Esophagus mucosa (tissue), 1 donor: ENCODE measurements at regions not wholly inside any gene's neighbourhood (a gene's known extent, or its start where the extent isn't known, plus 50 kb on each side); places are given as distances from the start of the nearest gene placed in this dataset.

Experiments used
- ATAC-seq: fragments of 200-7000 bp; cut with Tn5 transposase; one replicate; pipeline ENCODE4 v1.9.1; 2020
- donor health status: DM: yes; HTN: yes; CAD: no.

DNA sequence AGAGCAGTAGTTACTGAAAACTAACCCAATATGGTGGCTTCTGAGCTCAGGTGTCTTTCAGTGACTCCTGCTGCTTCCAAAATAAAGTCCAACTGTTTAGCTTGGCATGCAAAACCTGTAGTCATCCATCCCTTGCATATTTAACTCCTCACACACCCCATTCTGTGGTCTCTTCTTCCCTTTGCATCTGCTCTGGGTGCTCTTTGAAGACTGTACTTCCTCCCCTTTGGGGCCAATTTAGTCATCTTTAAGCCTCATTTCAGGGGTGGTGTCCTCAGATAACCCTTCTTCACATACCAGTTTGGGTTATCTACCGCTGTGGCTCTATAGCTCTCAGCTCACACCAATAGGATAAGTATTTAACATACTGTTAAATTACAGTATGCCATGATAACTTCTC, 209.9 kb upstream of the DMRT1 start:
- peak; percentile 35 for ATAC-seq

DNA sequence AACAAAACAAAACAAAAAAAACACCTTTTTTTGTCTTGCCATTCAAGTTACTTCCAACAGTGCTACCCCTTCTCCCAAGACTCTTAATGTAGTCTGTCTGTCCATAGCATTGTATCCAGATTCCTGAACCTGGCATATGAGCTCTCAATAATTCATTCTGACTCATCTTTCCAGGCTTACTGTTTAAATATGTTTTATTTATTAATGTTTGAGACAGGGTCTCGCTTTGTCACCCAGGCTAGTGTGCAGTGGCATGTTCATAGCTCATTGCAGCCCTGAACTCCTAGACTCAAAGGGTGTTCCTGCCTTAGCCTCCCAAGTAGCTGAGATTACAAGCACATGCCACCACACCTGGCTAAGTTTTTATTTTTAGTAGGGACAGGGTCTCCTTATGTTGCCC, 208.0 kb upstream of the DMRT1 start:
- no peak for ATAC-seq

DNA sequence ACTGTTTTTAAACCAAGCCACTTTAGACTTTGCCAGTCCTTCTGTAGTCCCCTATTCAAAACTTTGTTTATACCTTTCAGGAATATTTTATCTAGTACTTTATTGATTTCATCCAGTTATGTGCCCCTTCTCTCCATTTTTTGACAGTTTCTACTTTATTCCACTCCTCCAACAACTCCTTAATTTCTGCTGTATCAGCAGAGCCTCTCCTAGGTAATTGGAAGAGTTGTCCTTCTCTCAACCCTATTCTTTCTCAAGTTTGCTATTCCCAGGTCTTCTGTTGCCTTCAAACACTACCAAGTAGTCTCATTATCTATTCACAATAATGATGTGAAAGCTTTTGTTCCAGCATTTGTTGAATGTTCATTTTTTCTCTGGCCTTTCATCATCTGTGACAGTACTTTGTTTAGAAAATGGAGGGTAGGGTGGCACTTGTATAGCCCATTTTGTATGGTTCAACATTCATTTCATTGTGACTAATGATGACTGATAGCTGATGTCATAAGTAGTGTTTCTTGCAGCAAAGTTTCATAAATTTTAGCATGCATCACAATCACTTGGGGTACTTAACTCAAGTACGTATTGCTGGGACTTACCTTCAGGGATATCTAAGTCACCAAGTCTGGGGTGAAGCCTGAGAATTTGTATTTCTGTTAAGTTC, 204.4 kb upstream of the DMRT1 start:
- no peak for ATAC-seq

DNA sequence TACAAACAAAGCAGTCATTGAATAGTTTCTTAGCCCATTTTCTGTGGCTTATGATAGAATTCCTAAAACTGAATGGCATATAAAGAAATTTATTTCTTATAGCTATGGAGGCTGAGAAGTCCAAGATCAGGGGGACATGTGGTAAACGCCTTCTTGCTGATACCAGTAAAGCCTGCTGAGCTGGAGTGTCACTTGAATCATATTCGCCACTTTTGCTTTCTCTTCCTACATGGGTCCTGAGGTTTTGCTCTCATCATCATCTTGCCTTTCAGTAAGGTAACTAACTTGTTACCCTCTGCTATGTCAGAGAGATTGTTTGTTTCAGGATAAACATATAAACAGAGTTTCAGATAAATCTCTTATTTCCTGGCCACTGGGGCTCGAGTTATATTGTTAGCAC, 203.3 kb upstream of the DMRT1 start:
- peak; percentile 31 for ATAC-seq

DNA sequence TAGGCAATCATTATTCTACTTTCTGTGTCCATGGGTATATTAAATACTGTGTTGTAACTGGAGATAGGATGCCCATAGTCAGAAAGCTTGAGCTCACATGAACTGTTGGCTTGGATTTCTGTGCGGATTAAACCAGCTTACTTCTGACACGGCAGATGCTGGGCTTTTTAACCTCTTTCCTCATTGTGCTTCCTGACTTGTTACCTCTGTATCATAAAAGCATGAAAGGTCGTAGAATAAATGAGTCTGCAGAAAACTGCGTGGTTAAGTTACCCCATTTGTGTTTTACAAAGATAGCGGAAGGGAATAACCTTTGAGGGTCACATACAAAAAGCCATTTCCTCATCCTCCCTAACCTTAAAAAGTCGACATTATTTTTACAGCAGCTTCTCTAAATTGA, 199.5 kb upstream of the DMRT1 start:
- ATAC-seq: peak; percentile 38

DNA sequence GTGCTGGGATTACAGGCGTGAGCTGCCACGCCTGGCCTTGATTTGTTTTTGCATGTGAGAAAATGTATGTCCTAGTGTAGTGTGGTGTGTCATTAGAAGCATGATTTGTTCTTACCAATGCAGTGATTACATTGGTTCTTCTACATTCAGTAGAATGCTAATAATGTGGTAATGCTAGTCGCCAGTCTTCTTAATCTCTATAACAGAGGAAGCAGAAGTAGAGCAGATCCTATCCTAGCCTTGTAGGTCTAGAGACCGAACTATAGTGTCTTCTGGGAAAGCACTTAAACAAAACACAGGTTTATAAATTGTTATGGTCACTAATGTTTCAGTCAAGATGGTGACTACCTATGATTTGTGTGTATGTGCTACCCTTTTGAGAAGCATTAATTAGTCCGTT, 197.5 kb upstream of the DMRT1 start:
- ATAC-seq: no peak

DNA sequence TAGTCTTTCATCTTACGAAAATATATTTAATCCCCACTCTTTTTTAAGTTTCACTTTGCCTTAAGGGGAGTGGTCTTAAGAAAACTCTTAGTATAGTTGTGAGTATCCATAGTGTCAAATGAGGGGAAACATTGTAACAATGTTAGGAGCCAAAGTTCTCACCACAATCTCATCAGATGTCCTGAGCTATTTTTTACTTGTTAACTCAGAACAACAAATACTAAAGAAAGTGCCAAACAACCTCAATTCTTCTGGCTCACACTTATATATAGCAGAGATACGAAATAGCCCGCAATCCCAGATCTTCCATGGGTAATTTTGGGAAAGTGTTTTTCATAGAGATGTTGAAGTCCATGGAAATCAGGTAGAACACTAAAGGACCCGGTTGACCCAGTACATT, 194.0 kb upstream of the DMRT1 start:
- no peak for ATAC-seq

DNA sequence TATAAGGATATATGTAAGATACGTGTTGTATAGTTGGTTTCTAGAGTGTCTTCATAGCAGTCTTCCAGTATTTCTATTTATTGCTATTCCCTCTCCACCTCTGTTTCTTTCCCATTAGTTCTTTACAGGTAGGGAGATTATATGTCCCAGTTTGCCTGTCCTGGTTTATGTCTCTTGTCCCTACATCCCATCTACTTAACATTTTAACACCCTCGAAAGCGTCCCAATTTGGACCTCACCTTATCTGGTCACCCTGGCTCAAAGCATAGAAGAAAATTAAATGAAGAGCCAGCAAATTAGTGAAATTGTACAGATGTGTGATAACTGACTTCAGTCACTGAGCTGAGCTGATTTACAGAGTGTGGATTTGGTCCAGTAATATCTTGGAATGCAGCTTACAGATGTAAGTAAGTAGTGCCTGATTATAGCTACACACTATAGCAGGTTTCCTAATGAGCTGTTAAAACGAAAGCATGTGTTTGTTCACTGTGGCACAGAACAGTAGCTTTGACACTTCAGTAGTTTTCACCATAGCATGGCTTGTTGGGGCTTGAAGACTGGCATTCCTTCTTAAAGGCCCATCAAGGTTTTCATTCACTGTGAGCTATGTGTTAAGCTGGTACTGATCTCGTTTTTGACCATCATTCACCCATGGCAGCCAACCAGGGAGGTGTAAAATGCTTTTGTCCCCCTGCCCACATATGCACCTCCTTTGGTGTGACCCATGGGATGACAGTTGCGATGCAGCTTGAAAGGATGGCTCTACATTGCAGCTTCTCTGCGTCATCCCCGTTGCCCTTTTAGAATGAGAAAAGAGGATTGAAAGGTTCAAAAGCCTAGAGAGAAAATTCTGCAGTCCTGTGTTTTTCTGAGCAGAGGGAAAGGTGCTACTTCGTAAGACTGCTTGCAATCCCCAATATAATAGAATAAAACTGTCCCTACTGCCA, 192.1 kb upstream of the DMRT1 start:
- peak; percentile 86 for ATAC-seq

DNA sequence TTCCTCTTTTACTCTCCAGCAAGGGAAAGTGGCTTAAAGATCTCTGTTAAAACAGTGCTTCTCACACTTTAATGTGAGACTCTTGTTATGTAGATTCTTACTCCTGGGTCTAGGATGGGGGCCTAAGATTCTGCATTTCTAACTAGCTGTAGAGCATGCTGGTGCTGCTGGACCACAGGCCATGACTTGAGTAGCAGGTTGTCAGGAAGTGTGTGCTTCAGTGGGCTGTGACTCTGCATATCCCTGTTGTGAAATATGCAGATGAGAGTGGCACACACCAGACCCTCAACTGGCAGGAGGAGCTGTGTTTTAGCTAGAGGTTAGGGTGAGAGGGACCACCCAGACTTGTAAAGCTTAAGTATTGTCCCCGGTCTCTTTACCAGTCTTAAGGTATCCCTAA, 191.1 kb upstream of the DMRT1 start:
- ATAC-seq: no peak

DNA sequence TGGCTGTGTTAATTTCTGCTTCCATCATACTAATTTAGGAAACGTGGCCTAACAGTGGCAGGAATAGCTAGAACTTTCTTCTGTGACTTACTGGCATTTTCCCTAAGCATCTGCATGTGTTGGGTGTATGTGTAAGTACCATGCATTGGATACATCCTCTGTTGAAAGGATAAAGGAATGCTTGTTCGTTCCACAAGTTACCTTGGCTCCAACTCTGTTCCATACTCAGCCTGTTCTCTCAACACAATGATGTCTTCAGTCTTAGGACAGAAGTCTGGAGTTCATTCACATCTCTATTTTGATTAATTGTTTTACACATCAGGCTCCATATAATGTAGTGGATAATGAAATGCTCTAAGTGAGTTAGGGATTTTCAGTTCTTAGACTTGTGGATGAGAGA, 190.1 kb upstream of the DMRT1 start:
- no peak for ATAC-seq

DNA sequence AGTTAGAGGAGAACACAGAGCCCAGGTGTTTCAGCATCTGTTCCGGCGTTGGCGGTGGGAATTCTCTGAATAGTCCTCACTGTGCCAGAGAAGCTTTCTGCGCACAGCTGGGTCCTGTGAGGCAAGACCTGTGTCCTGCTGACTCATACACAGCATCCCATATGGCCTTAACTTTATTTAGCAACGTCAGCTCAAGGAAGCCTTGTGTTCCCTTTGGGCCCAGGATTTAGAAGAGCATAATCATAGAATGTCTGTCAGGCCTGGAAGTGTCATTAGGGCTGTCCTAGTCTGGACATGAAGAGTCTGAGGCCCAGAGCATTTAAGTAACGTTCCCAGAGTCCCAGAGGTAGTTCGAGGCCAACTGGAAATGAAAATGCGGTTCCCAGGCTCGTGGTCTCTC, 188.6 kb upstream of the DMRT1 start:
- peak; percentile 76 for ATAC-seq

DNA sequence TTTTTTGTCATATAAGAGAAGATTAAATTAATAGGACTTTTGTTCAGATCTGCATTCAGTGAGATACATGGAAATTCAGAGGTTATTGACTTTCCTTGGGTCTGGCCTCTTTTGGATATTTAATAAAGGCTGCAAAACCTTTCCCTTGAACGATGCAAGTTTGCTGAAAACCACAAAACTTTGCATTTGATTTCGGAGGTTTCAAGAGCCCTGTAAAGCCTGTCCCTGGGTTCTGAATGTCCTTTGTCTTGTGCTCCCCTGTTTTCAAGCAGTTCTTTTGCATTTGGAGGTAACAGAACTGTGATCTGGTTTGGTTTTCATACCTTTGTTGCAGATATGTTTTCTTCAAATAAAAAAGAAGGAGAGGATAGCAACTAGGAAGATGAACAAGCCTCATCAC, 188.1 kb upstream of the DMRT1 start:
- no peak for ATAC-seq

DNA sequence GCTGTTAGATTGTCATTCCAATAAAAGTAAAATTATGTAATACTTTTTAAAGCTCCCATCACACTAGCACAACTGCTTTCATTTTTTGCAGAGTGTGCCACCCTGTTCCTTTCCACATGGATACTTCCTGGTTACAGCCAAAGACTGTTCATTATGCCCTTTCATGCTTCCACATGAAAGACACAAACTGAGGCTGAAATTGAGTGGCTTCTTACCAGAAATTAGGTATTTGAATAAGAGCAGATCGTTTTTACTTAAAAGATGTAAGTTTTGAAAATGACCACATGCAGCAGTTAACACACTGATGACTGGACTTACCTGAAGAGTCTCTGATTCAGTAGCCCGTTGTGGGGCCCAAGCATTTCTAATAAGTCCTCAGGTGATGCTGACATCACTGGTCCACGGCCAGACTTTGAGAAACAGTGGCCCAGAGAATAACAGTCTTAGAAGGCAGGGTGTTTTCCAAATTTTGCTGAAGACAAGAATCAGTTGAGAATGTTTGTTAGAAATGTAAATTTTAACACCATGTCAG, 187.6 kb upstream of the DMRT1 start:
- ATAC-seq: no peak

DNA sequence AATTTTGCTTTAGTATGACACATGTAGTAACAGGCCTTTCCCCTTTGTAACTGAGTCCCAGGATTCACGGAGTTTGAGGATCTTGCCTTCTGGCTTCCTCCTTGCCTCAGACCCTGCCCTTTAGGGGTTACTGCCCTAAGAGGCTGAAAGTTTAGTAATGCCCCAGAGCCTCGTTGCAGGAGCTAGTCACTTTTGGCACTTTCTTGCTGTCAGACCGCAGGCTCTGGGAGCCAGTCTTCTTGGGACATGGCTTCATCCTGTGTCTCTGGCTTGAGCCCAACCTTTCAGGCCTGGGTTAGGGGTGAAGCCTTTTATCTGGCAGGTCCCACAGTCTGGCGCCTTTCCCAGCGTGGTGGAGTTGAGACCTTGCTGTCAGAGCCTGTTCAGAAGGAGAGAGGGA, 185.6 kb upstream of the DMRT1 start:
- peak; percentile 56 for ATAC-seq

DNA sequence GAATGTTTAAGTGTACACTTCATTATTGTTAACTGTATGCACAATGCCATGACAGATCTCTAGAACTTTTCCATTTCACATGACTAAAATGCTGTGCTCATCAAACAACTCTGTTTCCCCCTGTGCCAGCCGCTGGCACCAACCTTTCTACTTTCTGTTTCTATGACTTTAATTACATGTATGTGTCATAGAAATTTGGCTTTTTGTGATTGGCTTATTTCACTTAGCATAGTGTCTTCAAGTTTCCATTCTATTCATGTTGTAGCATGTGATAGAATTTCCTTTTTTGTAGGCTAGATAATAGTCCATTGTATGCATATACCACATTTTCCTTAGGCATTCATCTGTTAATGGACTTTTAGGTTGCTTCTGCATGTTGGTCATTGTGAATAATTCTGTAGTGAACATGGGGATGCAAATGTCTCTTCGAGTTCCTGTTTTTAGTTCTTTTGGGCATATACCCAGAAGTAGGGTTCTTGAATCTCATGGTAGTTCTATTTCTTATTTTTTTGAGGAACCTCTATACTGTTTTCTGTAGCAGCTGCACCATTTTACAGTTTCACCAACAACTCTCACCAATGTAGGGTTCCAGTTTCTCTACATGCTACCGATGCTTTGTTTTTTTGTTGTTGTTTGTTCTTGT, 184.4 kb upstream of the DMRT1 start:
- ATAC-seq: peak; percentile 64

DNA sequence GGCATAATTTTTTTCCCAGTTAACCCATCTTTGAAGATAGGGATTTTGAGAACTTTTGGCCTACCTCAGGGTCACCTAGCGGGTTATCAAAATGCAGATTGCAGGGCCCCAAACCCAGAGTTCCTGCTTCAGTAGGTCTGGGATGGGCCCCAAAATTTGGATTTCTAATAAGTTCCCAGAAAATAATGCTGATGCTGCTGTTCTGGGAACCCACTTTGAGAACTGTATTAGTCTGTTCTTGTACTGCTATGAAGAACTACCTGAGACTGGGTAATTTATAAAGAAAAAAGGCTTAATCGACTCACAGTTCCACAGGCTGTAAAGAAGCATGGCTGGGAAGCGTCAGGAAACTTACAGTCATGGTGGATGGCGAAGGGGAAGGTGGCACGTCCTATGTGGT, 182.2 kb upstream of the DMRT1 start:
- ATAC-seq: no peak

DNA sequence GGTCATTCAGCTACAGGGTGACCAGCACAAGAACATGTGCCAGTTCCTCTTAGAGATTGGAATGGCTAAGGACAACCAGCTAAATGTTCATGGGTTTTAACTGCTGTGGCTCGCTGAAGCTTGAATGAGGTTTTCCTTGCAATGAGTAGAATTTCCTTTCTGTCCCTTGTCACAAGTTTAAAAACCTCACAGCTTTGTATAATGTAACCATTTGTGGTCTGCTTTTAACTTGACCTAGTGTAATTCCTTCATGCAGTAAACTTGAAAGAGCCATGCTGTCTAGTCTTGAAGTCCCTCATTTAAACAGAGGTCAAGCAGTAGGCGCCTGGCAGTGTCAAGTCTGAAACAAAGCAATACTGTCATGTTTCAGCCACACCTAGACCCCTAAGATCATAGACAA, 181.3 kb upstream of the DMRT1 start:
- ATAC-seq: no peak

DNA sequence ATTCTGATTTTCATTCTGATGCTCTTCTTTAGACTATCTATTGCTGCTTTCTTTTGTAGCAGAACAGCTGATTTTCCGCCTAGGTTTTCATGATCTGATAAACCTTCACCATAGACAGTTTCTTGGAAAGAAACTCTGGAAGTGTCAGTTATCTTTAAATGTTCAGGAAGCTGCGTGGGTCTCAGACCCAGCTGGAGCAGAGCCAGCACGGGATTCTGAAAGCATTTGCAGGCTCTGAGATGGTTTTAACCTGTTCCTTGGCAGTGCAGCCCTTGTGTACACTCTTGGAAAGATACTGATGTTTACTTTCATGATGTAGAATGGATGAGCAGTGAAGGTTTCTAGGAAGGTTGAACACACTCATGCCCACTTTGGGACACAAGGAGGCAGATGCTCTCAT, 178.0 kb upstream of the DMRT1 start:
- ATAC-seq: no peak

DNA sequence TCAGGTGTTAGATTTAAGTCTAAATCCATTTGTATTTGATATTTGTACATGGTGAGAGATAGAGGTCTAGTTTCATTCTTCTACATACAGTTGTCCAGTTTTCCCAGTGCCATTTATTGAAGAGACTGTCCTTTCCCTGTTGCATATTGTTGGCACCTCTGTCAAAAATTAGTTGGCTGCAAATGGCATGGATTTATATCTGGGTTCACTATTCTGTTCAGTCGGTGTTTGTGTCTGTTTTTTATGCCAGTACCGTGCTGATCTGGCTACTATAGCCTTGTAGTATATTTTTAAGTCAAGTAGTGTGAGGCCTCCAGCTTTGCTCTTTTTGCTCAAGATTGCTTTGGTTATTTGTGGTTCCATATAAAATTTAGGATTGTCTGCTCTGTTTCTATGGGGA, 176.2 kb upstream of the DMRT1 start:
- ATAC-seq: no peak

DNA sequence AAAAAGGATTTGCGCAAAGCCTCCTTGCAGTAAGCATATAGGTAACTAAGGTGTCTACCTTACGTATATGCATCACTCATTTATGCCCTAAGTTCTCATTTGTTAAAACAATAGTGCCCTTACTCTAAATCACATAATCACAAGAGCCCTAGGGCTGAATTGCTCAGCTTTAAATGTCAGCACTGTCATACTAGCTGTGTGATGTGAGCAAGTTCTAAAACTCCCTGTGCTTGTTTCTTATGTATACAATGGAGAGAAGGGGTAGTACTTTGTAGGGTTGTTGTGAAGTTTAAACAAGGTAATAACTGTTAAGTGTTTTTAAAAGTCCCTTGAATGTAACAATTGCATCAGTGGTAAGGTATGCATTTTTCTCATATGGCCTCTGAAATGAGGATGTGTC, 169.5 kb upstream of the DMRT1 start:
- peak; percentile 65 for ATAC-seq

DNA sequence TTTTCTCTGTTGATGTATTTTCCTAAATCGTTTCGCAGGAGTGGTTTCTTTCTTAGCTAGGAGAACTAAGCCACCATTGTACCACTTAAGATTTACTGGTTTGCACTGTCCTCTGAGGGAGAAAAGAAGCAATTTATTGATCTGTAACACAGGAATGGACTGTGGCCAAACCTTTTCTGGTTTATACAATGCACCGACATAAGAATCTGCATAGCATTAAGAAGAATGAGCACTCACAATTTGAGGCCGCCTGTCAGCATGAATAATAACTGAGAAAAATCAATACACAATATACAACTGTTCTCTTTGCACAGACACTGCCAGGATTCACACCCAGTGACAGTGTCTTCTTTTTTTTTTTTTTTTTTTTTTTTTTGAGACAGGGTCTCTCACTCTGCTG, 168.6 kb upstream of the DMRT1 start:
- ATAC-seq: no peak

DNA sequence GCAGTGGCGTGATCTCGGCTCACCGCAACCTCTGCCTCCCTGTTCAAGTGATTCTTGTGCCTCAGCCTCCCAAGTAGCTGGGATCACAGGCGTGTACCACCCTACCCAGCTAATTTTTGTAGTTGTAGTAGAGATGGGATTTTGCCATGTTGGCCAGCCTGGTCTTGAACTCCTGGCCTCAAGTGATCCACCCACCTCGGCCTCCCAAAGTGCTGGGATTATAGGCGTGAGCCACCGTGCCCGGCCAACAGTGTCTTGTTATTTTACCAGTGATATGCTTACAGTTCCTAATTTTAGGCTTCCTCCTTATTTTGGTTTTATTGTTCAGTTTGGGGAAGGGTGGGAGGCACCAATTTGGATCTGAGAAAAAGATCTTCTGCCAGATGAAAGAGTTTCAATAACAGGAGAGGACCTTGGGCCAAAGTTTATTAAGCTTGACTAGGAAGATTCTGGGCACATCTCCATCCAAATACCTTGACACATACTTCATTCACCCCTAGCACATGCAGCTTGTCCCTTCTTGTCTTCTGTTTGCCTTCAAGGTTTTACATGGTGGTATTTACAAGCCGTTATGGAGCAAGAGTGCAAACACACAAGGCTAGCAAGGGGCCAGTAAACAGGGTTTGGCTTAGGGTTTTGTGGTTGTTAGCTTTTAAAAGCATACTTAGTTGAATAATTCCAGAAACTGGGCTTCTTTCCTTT, 168.1 kb upstream of the DMRT1 start:
- peak; percentile 89 for ATAC-seq
